ENCODE measurements at regions not wholly inside any gene's neighbourhood (a gene's known extent, or its start where the extent isn't known, plus 50 kb on each side); places are given as distances from the start of the nearest gene placed in this dataset.

DNA sequence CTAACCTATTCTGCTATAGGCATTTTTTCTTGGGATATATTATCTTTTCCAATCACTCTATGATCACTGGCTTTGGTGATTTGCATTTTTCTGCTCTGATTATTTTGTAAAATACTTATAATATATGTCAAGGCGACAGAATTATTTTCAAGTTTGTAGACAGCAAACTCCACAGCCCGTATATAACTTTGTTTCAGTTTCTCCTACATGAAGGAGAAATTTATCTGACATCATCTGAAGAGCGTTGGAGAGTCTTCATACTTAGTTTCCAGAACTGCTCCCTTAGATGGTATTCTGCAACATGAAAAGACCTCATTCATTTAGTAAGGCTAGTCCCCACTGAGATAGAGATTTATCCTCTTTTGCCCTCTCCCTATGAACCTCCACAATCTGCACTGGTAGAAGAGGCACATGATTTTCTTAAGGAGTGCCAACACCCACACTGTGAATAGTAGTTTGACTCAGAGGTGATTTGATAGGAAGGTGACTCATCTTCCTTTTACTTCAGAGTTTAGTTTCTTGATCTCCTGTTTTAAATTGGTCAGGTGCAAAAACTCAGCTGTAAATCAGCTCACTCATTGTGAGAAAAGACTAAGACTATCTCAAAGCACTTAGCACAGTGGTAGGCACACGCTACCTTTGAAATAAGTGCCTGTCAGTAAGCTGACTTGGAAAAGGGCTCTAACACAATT lies 1848.6 kb upstream of the CELF4 start:
- TF ChIP-seq, protein P1, sequence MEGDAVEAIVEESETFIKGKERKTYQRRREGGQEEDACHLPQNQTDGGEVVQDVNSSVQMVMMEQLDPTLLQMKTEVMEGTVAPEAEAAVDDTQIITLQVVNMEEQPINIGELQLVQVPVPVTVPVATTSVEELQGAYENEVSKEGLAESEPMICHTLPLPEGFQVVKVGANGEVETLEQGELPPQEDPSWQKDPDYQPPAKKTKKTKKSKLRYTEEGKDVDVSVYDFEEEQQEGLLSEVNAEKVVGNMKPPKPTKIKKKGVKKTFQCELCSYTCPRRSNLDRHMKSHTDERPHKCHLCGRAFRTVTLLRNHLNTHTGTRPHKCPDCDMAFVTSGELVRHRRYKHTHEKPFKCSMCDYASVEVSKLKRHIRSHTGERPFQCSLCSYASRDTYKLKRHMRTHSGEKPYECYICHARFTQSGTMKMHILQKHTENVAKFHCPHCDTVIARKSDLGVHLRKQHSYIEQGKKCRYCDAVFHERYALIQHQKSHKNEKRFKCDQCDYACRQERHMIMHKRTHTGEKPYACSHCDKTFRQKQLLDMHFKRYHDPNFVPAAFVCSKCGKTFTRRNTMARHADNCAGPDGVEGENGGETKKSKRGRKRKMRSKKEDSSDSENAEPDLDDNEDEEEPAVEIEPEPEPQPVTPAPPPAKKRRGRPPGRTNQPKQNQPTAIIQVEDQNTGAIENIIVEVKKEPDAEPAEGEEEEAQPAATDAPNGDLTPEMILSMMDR (IDR thresholded peaks at IDR 0.05; ENCODE audit: low read depth, low read length) = no peak
- no peak for TF ChIP-seq POLR2A (IDR thresholded peaks at IDR 0.05; ENCODE audit: extremely low read depth, insufficient read length)
